ENCODE measurements at regions not wholly inside any gene's neighbourhood (a gene's known extent, or its start where the extent isn't known, plus 50 kb on each side); places are given as distances from the start of the nearest gene placed in this dataset.

DNA sequence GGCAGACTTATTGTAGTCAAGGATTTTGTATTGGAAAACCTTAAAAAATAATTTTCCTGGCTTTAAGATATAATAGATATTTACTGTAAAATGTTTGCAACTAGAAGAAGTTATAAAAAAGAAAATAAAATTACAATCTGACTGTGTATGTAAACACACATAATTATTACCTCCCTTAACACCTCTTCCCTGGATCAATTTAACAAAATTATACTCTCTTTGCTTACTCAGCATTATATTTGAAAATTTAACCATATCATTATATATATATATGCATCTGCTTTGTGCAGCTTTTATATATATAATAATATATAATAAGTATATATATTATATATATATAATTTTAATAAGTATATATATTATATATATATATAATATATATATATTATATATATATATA lies 131.7 kb upstream of the FAM98A start:
- no peaks in the 10 kb centered on the region for H3K4me1 ChIP-seq (ENCODE audit: control insufficient read depth, insufficient read depth, low read length)
- H3K4me3 ChIP-seq (ENCODE audit: low read depth, low read length): no peak overlapping the region
- ChIA-PET CTCF (no interaction called here), POLR2A (no interaction called here)
- H3K27ac ChIP-seq (ENCODE audit: extremely low read depth, low read depth, low read length): no peak overlapping the region
- H3K36me3 ChIP-seq (ENCODE audit: control insufficient read depth in 2 of 2, insufficient read depth in 1 of 2, low read length in 2 of 2): no peaks in the 10 kb centered on the region
- TF ChIP-seq KLF10 (tag by site-specific recombination; IDR thresholded peaks at IDR 0.05): no peak
- no peak for TF ChIP-seq GLI2 (tag by site-specific recombination; IDR thresholded peaks at IDR 0.05; ENCODE audit: borderline replicate concordance, low read depth)
- TF ChIP-seq ZBTB17 (tag by site-specific recombination; IDR thresholded peaks at IDR 0.05): no peak
- TF ChIP-seq HOXC10 (CRISPR knock-in tag; IDR thresholded peaks at IDR 0.05): no peak
- no peak for TF ChIP-seq ZNF23 (tag by site-specific recombination; IDR thresholded peaks at IDR 0.05; ENCODE audit: borderline replicate concordance)
- TF ChIP-seq HOXA7 (CRISPR knock-in tag; IDR thresholded peaks at IDR 0.05; ENCODE audit: borderline replicate concordance): no peak
- no peaks in the 10 kb centered on the region for H3K9me3 ChIP-seq (ENCODE audit: control insufficient read depth, insufficient read depth, low read depth, low read length)

DNA sequence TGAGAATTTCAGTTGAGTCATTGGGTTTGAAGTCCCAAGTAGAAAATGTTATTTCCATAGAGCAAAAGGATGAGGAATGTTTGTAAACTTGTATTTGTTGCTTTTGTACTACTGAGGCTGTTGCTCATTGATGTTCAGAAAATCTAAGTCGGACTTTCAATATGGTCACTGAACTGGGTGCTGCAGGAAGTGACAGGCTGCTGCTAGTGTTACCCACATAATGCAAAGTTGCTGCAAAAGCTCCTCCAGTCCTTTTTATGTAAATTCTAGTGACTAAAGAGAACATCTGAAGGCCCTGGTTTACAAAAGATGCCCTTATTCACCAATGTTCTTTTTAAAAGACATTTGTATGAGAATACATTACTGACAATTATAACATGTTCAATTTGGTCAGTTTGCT lies 131.1 kb upstream of the FAM98A start:
- H3K27ac ChIP-seq (ENCODE audit: extremely low read depth, low read depth, low read length): no peak overlapping the region
- CTCF ChIA-PET: interaction anchor here (0.7 kb wide), 1 partner anchor 1114 kb away, joined by 3 read pairs; no protein-coding TSS in a partner anchor

DNA sequence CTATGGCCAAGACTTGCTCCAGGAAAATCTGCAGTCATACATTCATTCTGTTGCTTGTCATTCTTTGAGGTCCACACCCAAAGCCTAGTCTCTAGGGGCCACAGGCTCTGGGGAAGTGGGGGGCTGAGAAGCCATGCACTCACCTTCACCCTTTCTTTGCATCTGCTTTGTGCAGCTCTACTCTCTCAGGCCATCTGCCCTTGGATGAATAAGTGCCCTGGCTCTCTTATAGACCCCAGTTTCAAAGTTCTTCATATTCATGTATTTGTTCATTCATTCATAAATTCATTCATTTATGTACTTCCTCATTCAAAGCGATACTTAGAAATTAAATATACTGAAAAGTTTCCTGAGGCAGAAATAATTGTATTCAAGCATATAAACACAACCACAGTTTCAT lies 130.3 kb upstream of the FAM98A start:
- TF ChIP-seq ZNF112 (tag by site-specific recombination; IDR thresholded peaks at IDR 0.05) (no peak), ZNF146 (tag by site-specific recombination; IDR thresholded peaks at IDR 0.05) (no peak), ZNF341 (tag by site-specific recombination; IDR thresholded peaks at IDR 0.05; ENCODE audit: low read depth) (no peak), ZNF529 (tag by site-specific recombination; IDR thresholded peaks at IDR 0.05; ENCODE audit: insufficient replicate concordance) (no peak), ZNF514 (tag by site-specific recombination; IDR thresholded peaks at IDR 0.05) (no peak), FEZF1 (tag by site-specific recombination; IDR thresholded peaks at IDR 0.05) (no peak), HOXA7 (CRISPR knock-in tag; IDR thresholded peaks at IDR 0.05; ENCODE audit: borderline replicate concordance) (no peak), ZNF391 (tag by site-specific recombination; IDR thresholded peaks at IDR 0.05; ENCODE audit: borderline replicate concordance, low read depth) (no peak), ZSCAN16 (tag by site-specific recombination; IDR thresholded peaks at IDR 0.05) (no peak), ZNF157 (tag by site-specific recombination; IDR thresholded peaks at IDR 0.05) (no peak)
- no peaks in the 10 kb centered on the region for H3K9me3 ChIP-seq (ENCODE audit: control insufficient read depth, insufficient read depth, low read depth, low read length)
- H3K27ac ChIP-seq (ENCODE audit: extremely low read depth, low read depth, low read length): no peak overlapping the region
- POLR2A ChIA-PET: no interaction called here
- no peaks in the 10 kb centered on the region for H3K36me3 ChIP-seq (ENCODE audit: control insufficient read depth in 2 of 2, insufficient read depth in 1 of 2, low read length in 2 of 2)
- H3K4me3 ChIP-seq (ENCODE audit: low read depth, low read length): no peak overlapping the region
- no peaks in the 10 kb centered on the region for H3K4me1 ChIP-seq (ENCODE audit: control insufficient read depth, insufficient read depth, low read length)
- CTCF ChIA-PET: no interaction called here

More for the DNA sequence above, 131.1 kb upstream of the FAM98A start:
- no peak overlapping the region for H3K4me3 ChIP-seq (ENCODE audit: low read depth, low read length)
- no peaks in the 10 kb centered on the region for H3K36me3 ChIP-seq (ENCODE audit: control insufficient read depth in 2 of 2, insufficient read depth in 1 of 2, low read length in 2 of 2)
- POLR2A ChIA-PET: no interaction called here
- TF ChIP-seq, protein P1, sequence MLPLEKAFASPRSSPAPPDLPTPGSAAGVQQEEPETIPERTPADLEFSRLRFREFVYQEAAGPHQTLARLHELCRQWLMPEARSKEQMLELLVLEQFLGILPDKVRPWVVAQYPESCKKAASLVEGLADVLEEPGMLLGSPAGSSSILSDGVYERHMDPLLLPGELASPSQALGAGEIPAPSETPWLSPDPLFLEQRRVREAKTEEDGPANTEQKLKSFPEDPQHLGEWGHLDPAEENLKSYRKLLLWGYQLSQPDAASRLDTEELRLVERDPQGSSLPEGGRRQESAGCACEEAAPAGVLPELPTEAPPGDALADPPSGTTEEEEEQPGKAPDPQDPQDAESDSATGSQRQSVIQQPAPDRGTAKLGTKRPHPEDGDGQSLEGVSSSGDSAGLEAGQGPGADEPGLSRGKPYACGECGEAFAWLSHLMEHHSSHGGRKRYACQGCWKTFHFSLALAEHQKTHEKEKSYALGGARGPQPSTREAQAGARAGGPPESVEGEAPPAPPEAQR (tag by site-specific recombination; IDR thresholded peaks at IDR 0.05): no peak
- TF ChIP-seq ZNF560 (tag by site-specific recombination; IDR thresholded peaks at IDR 0.05; ENCODE audit: borderline replicate concordance) (no peak), ZNF16 (tag by site-specific recombination; IDR thresholded peaks at IDR 0.05; ENCODE audit: low read depth) (no peak), ZNF514 (tag by site-specific recombination; IDR thresholded peaks at IDR 0.05) (no peak), REPIN1 (tag by site-specific recombination; IDR thresholded peaks at IDR 0.05; ENCODE audit: low read depth) (no peak), EGR2 (tag by site-specific recombination; IDR thresholded peaks at IDR 0.05; ENCODE audit: low read depth) (no peak), ZNF510 (tag by site-specific recombination; IDR thresholded peaks at IDR 0.05; ENCODE audit: insufficient replicate concordance) (no peak), YY1 (tag by site-specific recombination; IDR thresholded peaks at IDR 0.05) (no peak)
- TF ChIP-seq, protein P2, sequence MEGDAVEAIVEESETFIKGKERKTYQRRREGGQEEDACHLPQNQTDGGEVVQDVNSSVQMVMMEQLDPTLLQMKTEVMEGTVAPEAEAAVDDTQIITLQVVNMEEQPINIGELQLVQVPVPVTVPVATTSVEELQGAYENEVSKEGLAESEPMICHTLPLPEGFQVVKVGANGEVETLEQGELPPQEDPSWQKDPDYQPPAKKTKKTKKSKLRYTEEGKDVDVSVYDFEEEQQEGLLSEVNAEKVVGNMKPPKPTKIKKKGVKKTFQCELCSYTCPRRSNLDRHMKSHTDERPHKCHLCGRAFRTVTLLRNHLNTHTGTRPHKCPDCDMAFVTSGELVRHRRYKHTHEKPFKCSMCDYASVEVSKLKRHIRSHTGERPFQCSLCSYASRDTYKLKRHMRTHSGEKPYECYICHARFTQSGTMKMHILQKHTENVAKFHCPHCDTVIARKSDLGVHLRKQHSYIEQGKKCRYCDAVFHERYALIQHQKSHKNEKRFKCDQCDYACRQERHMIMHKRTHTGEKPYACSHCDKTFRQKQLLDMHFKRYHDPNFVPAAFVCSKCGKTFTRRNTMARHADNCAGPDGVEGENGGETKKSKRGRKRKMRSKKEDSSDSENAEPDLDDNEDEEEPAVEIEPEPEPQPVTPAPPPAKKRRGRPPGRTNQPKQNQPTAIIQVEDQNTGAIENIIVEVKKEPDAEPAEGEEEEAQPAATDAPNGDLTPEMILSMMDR (tag by site-specific recombination; IDR thresholded peaks at IDR 0.05): no peak
- TF ChIP-seq, protein P3, sequence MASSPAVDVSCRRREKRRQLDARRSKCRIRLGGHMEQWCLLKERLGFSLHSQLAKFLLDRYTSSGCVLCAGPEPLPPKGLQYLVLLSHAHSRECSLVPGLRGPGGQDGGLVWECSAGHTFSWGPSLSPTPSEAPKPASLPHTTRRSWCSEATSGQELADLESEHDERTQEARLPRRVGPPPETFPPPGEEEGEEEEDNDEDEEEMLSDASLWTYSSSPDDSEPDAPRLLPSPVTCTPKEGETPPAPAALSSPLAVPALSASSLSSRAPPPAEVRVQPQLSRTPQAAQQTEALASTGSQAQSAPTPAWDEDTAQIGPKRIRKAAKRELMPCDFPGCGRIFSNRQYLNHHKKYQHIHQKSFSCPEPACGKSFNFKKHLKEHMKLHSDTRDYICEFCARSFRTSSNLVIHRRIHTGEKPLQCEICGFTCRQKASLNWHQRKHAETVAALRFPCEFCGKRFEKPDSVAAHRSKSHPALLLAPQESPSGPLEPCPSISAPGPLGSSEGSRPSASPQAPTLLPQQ (tag by site-specific recombination; IDR thresholded peaks at IDR 0.05): no peak
- H3K4me1 ChIP-seq (ENCODE audit: control insufficient read depth, insufficient read depth, low read length): no peaks in the 10 kb centered on the region
- no peaks in the 10 kb centered on the region for H3K9me3 ChIP-seq (ENCODE audit: control insufficient read depth, insufficient read depth, low read depth, low read length)

Measured in HEK293 (cell line).